PC-3 (cell line): ENCODE measurements at regions not wholly inside any gene's neighbourhood (a gene's known extent, or its start where the extent isn't known, plus 50 kb on each side); places are given as distances from the start of the nearest gene placed in this dataset.

Source experiments
- EZH2 ChIP-seq: fragments of 300-600 bp; sonication (generic); IDR thresholded peaks from one replicate; pipeline ENCODE4 v1.6.1; 2017; ENCODE audit warnings: antibody characterized with exemption, mild to moderate bottlenecking, low read length; ENCODE audit not compliant: unreplicated experiment
- EZH2phosphoT487 ChIP-seq: fragments of 300-600 bp; sonication (generic); IDR thresholded peaks from 2 replicates; pipeline ENCODE4 v1.6.1; 2018; ENCODE audit warnings: mild to moderate bottlenecking, antibody characterized with exemption, low read length, borderline replicate concordance
- TF ChIP-seq, protein P1 (sequence below): fragments of 300-600 bp; sonication (generic); conservative IDR thresholded peaks from 2 replicates; pipeline ENCODE4 v1.5.1; 2017; ENCODE audit warnings: antibody characterized with exemption, low read depth, mild to moderate bottlenecking, low read length

DNA sequence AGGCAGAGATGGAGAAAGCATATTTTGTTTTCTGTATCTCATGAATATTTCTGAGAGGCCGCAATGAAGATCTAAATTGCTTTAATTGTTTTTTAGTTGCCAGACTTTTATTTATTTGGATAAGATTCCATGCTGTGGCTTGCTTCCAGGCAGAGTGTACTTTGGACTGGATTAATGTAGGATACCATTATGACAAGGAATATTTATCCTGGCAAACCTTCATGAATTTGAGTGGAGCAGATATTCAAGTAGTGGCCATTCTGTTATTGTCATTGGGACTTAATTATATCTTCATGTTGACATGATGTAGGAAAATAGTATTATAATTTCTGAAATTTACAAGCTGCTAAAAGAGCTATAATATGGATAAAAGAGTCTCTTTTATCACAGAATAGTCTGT lies 182.9 kb downstream of the C4orf33 start:
- TF ChIP-seq, protein P1, sequence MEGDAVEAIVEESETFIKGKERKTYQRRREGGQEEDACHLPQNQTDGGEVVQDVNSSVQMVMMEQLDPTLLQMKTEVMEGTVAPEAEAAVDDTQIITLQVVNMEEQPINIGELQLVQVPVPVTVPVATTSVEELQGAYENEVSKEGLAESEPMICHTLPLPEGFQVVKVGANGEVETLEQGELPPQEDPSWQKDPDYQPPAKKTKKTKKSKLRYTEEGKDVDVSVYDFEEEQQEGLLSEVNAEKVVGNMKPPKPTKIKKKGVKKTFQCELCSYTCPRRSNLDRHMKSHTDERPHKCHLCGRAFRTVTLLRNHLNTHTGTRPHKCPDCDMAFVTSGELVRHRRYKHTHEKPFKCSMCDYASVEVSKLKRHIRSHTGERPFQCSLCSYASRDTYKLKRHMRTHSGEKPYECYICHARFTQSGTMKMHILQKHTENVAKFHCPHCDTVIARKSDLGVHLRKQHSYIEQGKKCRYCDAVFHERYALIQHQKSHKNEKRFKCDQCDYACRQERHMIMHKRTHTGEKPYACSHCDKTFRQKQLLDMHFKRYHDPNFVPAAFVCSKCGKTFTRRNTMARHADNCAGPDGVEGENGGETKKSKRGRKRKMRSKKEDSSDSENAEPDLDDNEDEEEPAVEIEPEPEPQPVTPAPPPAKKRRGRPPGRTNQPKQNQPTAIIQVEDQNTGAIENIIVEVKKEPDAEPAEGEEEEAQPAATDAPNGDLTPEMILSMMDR = no peak
- TF ChIP-seq EZH2phosphoT487 (no peak), EZH2 (no peak)
